ENCODE measurements at regions not wholly inside any gene's neighbourhood (a gene's known extent, or its start where the extent isn't known, plus 50 kb on each side); places are given as distances from the start of the nearest gene placed in this dataset.

- no peak for DNase-seq
Observed at GRCh38 chr14:62604524-62604923, 440.7 kb downstream of the KCNH5 start.

GRCh38 chr14:62614122-62614521 lies 431.1 kb downstream of the KCNH5 start:
- no peak for DNase-seq

GRCh38 chr14:62616668-62617067 lies 428.6 kb downstream of the KCNH5 start:
- no peak for DNase-seq

- no peak for DNase-seq
Observed at GRCh38 chr14:62626416-62626815, 418.8 kb downstream of the KCNH5 start.

- no peak for DNase-seq
Observed at GRCh38 chr14:62629176-62629725, 416.0 kb downstream of the KCNH5 start.

- DNase-seq: no peak
Observed at GRCh38 chr14:62631176-62631575, 414.1 kb downstream of the KCNH5 start.

- DNase-seq: no peak
Observed at GRCh38 chr14:62632771-62633170, 412.5 kb downstream of the KCNH5 start.

- no peak for DNase-seq
Observed at GRCh38 chr14:62645649-62646048, 399.6 kb downstream of the KCNH5 start.
